ENCODE measurements at regions not wholly inside any gene's neighbourhood (a gene's known extent, or its start where the extent isn't known, plus 50 kb on each side); places are given as distances from the start of the nearest gene placed in this dataset.
"Not testable (repeated sequence)": the region's sequence is repeated elsewhere in the genome, so short reads cannot be mapped to it uniquely, and the experiment has no call there.

GRCh38 chr5:78726571-78726970, 78.0 kb upstream of the LHFPL2 start:
- DNase-seq (ENCODE audit: low read depth) = no peak

- no peak for DNase-seq (ENCODE audit: low read depth)
These were observed 77.4 kb upstream of the LHFPL2 start for GRCh38 chr5:78726003-78726402.

DNA sequence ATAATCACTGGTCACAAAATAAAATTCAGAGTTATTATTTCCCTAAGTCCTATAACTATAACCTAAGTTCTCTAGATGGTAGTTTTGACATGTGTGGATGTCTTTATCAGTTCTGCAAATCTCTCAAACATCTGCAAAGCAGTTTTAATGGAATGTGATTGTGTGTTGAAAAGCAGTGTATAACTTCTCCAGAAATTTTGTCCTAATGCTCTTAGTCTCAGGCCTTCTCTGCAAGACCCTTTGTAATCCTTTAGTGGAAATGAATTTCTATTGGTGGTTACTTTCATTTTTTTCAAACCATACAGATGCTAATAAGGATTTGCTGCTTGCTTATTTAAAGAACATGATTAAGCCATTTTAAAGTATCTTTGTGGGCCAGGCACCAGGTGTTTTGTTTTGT, 75.5 kb upstream of the LHFPL2 start:
- DNase-seq (ENCODE audit: low read depth) = no peak

- DNase-seq (ENCODE audit: low read depth) = no peak
These were observed 72.4 kb upstream of the LHFPL2 start for GRCh38 chr5:78720997-78721396.

- no peak for DNase-seq (ENCODE audit: low read depth)
These were observed 71.8 kb upstream of the LHFPL2 start for GRCh38 chr5:78720227-78720985.

DNA sequence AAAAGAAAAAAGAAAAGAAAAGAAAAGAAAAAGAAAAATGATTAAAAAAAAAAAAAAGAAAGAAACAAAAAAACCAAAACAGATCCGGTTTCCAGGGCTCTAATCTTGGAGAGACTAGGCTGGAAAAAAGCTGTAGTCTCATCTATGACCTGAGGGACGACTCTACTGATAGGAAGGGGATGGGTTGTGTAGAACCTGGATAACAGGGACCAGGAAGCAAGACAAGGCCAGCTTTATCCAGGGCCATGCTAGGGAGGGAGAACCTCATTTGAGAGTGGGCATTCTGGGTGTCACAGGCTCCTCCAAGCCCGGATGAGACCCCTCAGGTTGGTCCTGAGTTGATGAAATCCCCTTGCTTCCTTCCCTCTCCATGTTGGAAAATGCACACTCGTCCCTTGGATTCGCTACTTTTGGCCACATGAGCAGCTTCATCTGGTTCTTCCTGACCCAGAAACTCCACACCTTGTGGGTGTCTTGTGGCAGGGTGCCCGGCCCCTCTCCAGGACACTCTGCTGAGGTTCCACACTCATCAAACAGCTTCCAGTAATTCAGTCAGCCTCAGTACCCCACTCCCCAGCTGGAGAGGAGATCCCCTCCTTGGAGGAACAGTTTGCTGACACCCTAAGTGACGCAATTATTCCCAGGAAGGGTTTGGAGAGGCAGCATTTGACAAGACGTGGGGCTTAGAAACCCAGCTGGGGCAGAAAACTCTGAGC, 71.1 kb upstream of the LHFPL2 start:
- DNase-seq (ENCODE audit: low read depth) = no peak

- DNase-seq (ENCODE audit: low read depth) = no peak
These were observed 70.3 kb upstream of the LHFPL2 start for GRCh38 chr5:78718824-78719223.

DNA sequence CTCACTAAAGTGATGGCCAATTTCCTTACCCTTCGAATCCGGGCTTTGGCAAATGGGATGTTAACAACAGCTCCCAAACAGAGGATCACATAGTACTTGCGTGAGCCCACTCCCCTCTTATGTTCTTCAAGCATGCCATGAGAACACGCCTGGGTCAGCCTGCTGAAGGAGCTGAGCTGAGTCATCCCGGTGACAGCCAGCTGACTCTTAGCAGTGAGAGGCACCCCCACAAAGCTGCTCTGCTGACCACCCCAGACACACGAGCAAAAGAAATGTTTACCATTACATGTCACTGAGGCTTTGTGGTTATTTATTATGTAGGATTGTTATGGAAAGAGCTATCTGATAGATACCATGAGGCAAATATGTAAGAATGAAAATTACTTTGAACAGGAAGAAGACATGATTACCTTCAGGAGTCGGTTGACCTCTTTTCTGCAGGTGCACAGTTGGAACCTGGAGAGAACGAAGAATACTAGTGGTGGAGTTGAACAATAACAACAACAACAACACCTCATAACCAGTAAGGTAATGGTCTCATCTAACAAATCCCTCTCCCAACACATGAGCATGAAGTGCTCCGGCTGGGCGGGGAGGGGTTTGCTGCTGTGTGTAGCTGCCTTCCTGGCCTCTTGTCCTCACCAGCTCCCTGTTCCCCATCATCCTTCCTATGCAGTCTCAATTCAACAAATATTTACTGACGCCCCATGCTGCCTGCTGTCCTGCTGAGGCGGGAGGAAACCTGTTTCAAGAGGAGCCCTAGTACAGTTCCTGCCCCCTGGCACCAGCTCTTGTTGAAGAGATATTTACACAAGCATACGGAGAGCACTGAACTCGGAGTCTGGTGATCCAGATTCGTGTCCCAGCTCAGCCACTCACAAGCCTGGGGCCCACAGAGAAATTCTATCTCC, 69.4 kb upstream of the LHFPL2 start:
- DNase-seq (ENCODE audit: low read depth) = peak; percentile 11

DNA sequence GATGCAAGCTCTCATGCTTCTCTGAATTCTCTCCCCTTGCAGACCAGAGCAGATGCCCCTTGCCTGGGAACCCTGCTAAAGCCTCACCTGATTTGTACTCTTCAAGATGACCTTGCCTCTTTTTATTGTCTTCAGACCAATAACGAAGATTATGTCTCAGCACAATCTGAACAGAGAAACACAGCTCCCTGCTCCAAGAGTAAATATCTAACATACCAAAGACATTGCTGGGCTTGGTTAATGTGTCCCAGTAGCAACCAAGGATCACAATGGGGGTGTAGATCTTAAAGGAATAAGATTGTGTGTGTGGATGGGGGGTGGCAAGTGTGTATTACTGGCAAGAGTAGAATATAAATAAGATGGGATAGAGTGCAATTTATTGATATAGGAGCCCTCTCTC, 67.6 kb upstream of the LHFPL2 start:
- DNase-seq (ENCODE audit: low read depth) = no peak

GRCh38 chr5:78715351-78715750, 66.8 kb upstream of the LHFPL2 start:
- not testable (repeated sequence) for DNase-seq (ENCODE audit: low read depth)

- DNase-seq (ENCODE audit: low read depth) = not testable (repeated sequence)
These were observed 63.1 kb upstream of the LHFPL2 start for GRCh38 chr5:78711670-78712069.

DNA sequence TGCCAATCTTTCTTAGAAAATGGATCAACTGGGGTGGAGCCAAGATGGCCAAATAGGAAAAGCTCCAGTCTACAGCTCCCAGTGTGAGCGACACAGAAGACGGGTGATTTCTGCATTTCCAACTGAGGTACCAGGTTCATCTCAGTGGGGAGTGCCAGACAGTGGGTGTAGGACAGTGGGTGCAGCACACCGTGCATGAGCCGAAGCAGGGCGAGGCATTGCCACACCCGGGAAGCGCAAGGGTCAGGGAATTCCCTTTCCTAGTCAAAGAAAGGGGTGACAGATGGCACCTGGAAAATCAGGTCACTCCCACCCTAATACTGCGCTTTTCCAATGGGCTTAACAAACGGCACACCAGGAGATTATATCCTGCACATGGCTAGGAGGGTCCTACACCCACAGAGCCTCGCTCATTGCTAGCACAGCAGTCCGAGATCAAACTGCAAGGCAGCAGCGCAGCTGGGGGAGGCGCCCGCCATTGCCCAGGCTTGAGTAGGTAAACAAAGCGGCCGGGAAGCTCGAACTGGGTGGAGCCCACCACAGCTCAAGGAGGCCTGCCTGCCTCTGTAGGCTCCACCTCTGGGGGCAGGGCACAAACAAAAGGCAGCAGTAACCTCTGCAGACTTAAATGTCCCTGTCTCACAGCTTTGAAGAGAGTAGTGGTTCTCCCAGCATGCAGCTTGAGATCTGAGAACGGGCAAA, 61.3 kb upstream of the LHFPL2 start:
- not testable (repeated sequence) for DNase-seq (ENCODE audit: low read depth)

- DNase-seq (ENCODE audit: low read depth) = no peak
These were observed 58.3 kb upstream of the LHFPL2 start for GRCh38 chr5:78706825-78707224.

DNA sequence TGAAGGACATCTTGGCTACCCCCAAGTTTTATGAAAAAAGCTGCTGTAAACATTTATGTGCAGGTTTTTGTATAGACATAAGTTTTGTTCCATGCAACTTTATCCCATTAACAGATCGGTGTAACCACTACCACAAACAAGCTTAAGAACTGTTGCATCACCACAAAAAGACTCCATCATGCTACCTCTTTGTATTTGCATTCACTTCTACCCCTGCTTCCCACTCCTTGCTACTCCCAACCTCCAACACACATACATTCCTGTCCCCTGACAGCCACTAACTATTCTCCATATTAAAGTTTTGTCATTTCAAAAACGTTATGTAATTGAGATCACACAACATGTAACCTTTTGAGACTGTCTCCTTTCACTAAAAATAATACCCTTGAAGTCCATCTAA, 57.8 kb upstream of the LHFPL2 start:
- DNase-seq (ENCODE audit: low read depth) = no peak

DNA sequence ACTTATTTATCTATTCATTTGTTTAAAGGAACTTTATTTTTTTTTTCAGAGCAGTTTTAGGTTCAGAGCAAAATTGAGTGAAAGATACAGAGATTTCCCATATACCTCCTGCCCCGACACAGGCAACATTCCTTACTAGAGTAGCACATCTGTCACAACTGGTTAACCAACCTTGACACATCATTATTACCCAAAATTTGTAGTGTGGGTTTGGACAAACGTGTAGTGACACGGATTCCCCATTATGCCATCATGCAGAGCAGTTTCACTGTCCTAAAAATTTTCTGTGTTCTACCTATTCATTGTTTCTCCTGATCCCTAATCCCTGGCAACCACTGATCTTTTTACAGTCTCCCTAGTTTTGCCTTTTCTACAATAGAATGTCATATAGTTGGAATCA, 57.3 kb upstream of the LHFPL2 start:
- no peak for DNase-seq (ENCODE audit: low read depth)

DNA sequence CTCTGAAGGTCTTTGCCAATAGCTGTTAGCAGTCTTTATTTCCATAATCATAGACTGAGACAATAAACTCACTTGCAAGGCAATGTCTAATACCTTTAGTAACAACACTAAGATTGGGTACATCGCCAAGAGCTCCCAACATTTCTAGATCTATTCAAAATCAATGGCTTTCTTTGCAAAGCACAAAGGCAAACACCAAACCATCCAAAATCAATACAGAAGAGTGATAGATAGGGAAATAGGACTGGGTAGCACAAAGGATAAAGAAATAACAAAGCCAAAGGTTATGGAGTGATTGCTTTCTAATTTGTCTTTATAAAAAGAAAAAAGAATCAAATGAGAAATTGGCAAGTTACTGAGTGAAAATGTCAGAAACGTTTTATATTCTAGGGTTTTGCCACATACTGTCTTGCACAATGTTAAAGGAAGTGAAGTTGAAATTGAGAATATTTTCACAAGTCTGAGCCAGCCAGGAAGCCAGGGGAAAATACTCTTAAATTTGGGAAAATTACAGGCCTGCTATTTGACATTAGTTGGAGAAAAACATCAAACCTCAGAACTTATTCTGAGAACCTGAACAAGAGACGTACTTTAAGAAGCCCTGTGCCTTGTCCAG, 53.3 kb upstream of the LHFPL2 start:
- no peak for DNase-seq (ENCODE audit: low read depth)

GRCh38 chr5:78699552-78700153, 51.1 kb upstream of the LHFPL2 start:
- DNase-seq (ENCODE audit: low read depth) = peak; percentile 100

- peak; percentile 24 for DNase-seq (ENCODE audit: low read depth)
These were observed 49.7 kb upstream of the LHFPL2 start for GRCh38 chr5:78698191-78698791.
